GM18870 (cell line): ENCODE measurements at regions not wholly inside any gene's neighbourhood (a gene's known extent, or its start where the extent isn't known, plus 50 kb on each side); places are given as distances from the start of the nearest gene placed in this dataset.

Source experiments
- ATAC-seq: cut with Tn5 transposase; IDR thresholded peaks from one replicate; pipeline ENCODE4 v1.9.1; 2021; ENCODE audit warnings: moderate library complexity; ENCODE audit not compliant: unreplicated experiment

DNA sequence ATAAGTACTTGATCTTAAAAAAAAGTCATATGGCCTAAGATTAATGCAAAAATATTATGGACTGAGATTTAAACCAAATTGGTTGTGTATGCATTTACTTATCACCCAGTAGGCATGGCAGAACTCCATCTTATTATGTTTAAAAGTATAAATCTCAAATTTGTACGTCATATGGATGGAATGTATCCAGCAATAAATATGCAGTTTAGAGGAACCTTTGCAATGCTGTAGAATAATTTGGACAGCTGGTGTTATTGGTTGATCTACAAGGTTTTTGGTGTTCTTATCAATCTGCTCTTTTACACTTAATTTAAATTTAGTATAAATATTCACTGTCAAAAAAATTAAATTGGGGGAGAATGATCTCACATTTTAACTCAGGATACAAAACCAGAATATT lies 640.2 kb downstream of the SATB2 start:
- ATAC-seq, result no peak

GRCh38 chr2:198815626-198816025 lies 642.1 kb downstream of the SATB2 start:
- ATAC-seq, result no peak

GRCh38 chr2:198811198-198811597 lies 646.5 kb downstream of the SATB2 start:
- no peak for ATAC-seq

DNA sequence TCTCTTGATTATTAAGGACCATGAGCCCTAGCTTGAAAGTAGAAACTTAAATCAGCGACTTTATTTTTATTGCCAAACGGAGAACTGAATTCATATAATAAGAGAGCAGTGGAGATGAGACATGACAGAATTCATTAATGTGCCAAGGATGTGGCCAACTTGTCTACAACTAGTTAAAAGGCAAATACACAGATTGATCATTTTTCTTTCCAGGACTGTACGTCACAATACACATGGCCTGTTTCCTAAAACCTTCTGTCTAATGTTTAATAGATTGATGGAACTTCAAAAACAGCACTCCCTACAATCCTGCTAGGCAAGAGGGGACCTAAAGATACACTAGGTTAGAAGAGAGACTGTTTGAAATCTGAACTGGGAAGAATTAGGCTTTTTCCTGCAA lies 647.8 kb downstream of the SATB2 start:
- no peak for ATAC-seq

- ATAC-seq, result no peak
These were observed 650.6 kb downstream of the SATB2 start for GRCh38 chr2:198807131-198807530.

DNA sequence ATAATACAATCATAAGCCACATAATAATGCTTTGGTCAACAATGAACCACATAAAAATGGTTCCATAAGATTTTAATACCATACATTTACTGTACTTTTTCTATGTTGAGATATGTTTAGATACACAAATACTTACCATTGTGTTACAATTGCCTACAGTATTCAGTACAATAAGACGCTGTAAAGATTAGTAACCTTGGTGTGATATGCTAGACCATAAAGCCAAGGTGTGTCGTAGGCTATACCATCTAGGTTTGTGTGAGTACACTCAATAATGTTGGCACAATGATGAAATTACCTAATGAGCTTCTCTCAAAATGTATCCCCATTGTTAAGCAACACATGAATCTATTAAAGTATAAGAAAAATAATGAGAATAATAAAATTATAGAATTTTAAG lies 662.3 kb downstream of the SATB2 start:
- no peak for ATAC-seq

- no peak for ATAC-seq
These were observed 666.1 kb downstream of the SATB2 start for GRCh38 chr2:198791623-198792022.

GRCh38 chr2:198788676-198789075 lies 669.1 kb downstream of the SATB2 start:
- no peak for ATAC-seq

GRCh38 chr2:198782734-198783133 lies 675.0 kb downstream of the SATB2 start:
- no peak for ATAC-seq

DNA sequence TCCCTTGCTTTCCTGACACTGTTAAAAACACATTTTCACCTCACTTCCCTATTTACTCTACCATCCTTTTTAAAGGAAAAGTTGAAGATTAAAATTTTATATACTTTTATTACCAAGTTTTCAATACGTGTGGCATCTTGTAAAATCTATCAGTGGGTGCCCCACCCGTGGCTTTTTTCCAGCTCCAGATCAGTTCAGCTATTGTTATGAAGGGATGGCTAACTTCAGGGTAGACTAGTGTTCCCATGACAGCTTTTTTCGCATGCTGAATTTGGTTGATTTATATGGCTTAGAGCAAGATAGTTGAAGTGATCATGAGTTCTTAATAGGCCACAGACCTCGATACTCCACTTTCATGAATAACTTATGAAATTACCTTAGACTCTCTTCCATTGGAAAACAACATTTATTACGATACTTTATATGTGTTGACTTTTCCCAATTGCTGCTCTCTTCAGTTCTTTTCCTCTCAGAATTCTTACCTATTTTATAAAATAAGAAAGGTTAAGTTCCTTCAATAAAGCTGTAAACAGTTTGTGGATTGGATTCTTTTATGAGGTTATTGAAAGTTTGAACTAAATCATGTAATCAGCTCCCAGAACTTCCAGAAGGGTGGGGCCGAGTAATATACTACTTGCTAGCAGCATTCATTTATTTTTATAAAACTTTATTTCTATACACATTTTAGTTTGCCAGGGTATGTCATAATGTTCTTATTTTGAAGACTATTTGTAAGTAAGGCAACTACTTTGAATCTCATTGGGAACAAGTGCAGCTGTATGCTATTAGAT lies 680.9 kb downstream of the SATB2 start:
- ATAC-seq, result no peak

GRCh38 chr2:198775737-198776136 lies 682.0 kb downstream of the SATB2 start:
- no peak for ATAC-seq

DNA sequence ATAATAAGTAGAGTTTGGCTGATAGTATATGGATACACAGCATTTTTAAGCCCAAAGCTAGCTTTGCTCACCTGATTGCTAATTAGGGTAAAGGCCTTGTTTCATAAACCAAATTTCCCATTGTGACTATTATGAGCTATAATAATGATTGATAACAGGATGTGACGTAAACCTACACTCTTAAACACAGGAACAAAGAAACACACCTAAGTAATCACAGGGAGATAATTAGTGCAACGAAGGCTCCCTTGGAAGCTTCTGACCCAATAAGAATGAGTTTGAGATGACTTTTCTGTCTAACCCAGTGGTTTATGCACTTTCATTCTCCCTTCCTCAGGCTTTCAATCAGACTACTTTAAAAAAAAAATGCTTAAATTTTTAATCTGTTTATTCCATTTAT lies 683.2 kb downstream of the SATB2 start:
- ATAC-seq, result no peak

DNA sequence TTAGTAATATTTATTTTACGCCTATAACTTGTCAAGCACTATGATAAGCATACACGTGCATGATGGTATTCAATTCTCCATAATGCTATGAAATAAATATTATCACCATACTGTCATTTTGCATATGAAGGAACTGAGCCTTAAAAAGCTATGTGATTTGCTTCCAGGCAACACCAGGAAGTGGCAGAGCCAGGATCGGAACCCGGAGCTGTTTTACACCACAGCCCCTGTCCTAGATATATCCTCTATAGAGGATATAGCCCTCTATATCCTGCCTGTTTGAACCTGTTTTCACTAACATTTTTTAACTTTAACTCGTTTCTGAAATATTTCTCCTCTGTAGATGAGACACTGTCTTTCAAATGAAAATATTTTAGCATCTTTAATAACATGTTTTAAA lies 690.0 kb downstream of the SATB2 start:
- ATAC-seq, result no peak

DNA sequence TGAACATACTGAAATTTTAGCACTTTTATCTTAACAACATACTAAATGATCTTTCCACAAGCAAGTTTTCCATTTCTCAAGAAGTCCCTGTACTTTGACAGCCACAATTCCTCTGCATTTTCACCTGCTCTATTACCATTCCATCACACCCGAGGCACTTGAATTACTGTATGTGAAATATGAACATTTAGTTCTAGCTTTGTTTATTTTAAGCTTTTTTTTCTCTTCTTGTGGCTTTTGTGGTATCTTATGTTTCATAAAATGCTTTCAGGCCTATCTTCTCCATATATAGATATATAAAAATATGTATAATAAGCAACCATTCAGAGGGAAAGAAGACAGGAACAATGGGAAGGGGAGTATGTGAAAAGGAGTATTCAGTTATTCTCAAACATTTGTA lies 693.9 kb downstream of the SATB2 start:
- ATAC-seq, result no peak

DNA sequence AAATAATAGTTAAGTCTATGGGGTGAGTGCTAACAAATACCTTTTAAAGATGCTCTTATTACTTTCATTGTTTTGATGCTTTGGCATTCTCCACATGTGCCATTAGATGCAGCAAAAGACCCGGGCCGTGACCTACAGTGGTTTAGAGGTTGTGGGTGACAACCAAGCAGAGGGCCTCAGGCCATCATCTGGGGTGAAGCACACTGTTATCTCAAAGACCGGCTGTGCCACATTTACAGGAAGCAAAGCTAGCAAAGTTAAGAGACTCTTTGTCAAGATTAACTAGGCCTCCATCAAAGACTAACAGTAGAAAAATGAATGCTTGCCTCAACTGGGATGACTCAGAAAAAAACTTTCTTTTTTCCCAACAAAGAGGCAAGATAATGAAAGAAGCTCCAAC lies 695.3 kb downstream of the SATB2 start:
- no peak for ATAC-seq

DNA sequence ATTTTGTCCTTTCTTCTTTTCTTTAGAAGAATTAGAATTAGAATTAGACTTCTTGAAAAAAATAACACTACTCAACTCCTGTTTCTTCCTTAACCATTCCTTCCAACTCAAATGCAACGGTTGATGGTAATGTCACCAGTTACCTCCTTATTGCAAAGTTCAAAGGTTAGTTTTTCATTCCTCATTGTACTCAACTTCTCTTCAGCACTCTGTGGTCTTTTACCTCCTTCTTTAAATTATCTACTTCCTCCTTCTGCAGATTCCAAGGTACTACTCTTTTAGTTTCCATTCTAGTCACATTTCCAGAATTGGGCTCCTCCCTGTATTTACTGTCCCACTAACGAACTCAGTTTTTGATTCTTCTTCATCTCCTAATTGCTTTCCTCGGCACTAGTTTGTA lies 700.7 kb downstream of the SATB2 start:
- ATAC-seq, result no peak

GRCh38 chr2:198756166-198756565 lies 701.6 kb downstream of the SATB2 start:
- no peak for ATAC-seq

DNA sequence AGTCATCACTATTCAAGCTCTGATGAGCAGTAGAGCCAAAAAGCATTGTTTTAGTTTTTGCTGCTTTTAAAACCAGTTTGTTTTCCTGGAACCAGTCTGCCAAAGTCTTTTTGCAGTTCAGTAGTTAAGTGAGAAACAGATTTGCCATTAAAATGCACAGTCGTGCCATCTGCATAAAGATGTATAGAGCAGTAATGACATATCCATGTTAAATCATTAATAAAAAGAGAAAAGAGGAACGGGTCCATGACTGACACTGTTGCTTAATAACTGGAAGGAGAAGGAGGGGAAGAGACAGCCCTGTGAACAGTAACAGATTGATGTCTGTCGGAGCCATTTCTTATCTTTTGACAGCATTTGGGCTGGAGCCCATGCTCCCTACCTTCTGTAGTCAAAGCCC lies 704.6 kb downstream of the SATB2 start:
- ATAC-seq, result no peak

DNA sequence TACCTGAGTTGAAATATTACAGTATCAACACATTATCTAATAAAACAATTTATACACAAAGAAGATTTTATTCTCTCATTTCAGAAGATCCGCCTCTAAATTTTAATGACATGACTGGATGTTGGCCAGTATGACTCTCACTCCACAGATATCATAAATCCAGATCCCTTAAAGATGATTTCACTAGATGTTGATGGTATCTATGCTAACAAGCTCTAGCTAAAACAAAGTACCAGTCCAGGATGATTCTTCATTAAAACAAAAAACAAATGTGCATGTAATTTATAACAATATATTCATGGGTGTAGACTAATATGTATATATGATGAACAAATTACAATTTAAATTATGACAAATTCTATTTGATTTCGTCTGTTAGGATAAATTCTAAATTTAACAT lies 708.4 kb downstream of the SATB2 start:
- ATAC-seq, result no peak

DNA sequence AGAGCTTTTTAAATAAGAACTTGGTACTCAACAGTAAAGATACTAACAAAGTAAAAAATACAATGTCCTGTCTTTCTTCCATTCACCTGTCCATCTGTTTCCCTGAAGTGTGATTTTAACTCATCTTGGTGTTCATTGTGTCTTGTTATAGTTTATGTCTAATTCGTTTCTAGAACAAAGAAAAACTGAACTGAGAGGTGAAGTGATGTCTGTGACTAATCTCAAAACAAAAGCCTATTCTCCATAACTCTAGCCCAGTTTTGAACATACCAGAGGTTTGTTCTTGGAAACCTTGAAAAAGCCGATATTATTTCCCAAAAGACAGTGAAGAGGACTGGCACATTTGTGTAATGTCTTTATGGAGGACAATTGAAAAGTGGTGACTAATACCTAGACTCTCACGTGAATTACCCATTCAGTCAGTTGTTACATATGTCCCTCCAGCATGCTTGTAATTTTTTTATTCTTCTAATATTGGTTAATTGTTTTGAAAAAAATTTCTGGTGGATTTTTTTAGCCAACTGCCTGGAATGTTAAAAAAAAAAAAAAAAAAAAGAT lies 725.8 kb downstream of the SATB2 start:
- no peak for ATAC-seq

- ATAC-seq, result no peak
These were observed 737.5 kb downstream of the SATB2 start for GRCh38 chr2:198720266-198720665.

DNA sequence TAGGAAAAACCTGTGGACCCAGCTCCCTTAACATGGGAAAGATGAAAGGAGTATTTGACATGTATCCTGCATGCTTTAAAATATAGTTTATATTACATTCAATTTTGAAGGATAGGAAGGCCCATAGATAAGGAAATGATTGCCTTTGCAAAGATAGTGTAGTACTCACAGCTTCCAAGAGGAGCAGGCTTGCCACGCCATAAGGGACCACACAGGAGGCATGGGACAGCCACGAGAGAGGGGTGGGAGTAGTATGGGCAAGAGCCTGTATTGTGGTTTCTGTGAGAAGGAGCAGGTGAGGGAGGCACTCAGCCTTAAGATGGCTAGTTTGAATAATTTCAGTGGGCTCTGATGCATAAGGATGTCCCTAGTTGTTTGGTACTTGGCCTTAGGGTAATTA lies 740.3 kb downstream of the SATB2 start:
- no peak for ATAC-seq

- no peak for ATAC-seq
These were observed 742.4 kb downstream of the SATB2 start for GRCh38 chr2:198715302-198715835.
